ENCODE measurements at regions not wholly inside any gene's neighbourhood (a gene's known extent, or its start where the extent isn't known, plus 50 kb on each side); places are given as distances from the start of the nearest gene placed in this dataset.

DNA sequence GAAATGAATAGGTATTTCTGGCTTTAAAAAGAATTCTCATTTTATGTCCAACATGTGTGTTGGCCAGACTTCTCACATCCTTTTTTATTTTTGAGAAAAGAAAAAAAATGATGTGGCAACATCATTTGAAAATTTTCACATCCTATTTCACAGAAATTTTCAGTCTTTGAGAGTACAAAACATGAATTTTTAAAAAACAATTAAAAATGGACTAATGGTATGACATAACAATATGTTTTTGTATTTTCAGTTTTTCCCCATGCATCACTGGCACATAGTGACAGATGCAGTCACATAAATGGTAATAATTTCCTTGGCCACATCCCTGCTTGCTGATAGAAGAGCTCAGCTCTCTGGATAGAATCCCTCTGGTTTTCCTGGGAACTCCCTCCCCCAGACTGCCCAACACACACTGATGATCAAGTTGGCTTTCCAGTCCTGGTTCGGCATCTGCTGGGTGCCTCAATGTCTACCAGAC, 188.5 kb upstream of the AGR3 start:
- TF ChIP-seq, protein P1, sequence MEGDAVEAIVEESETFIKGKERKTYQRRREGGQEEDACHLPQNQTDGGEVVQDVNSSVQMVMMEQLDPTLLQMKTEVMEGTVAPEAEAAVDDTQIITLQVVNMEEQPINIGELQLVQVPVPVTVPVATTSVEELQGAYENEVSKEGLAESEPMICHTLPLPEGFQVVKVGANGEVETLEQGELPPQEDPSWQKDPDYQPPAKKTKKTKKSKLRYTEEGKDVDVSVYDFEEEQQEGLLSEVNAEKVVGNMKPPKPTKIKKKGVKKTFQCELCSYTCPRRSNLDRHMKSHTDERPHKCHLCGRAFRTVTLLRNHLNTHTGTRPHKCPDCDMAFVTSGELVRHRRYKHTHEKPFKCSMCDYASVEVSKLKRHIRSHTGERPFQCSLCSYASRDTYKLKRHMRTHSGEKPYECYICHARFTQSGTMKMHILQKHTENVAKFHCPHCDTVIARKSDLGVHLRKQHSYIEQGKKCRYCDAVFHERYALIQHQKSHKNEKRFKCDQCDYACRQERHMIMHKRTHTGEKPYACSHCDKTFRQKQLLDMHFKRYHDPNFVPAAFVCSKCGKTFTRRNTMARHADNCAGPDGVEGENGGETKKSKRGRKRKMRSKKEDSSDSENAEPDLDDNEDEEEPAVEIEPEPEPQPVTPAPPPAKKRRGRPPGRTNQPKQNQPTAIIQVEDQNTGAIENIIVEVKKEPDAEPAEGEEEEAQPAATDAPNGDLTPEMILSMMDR (IDR thresholded peaks at IDR 0.05; ENCODE audit: insufficient read depth, low read depth, low read length), result no peak
- TF ChIP-seq EZH2 (IDR thresholded peaks at IDR 0.05; ENCODE audit: insufficient read depth, low read length), result no peak
